HG02610 (cell line): ENCODE measurements at regions not wholly inside any gene's neighbourhood (a gene's known extent, or its start where the extent isn't known, plus 50 kb on each side); places are given as distances from the start of the nearest gene placed in this dataset.
"Not testable (repeated sequence)": the region's sequence is repeated elsewhere in the genome, so short reads cannot be mapped to it uniquely, and the experiment has no call there.

Source experiments
- ATAC-seq: cut with Tn5 transposase; IDR thresholded peaks from one replicate; pipeline ENCODE4 v1.9.1; 2021; ENCODE audit warnings: mild to moderate bottlenecking, moderate library complexity; ENCODE audit not compliant: unreplicated experiment

DNA sequence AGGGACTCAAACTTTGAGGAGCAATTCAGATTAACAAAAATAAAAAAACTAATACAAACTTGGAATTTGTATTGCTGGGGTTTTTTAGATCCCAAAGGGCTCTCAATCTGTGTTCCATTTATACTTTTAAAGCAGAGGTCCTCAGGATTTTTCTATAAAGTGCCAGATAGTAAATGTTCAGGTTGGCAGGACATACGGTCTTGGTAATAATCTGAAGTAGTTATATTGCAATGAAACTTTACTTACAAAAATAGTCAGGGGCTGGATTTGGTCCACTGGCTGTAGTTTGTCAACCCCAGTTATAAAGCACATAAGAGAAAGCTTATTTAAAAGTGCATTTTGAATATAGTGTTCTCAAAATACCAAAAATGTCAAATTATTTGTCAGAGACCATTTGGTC, 164.1 kb upstream of the CTSO start:
- no peak for ATAC-seq

DNA sequence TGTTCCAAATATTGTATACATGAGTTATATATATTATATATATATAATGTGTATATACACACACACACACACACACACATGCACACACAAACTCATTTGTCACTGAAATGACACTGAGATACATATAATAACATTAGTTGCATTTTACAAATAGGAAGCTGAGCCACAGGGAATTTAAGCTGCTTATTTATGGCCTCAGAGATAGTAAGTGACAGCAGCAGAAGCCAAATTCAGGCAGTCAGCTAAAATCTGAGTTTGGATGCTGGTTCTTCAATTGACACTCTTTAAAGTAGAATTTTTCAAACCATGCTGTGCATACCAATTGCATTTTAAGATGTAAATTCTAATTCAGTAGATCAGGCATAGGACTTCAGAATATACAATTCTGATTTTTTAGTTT, 163.3 kb upstream of the CTSO start:
- no peak for ATAC-seq

- no peak for ATAC-seq
These were observed 159.6 kb upstream of the CTSO start for GRCh38 chr4:156113138-156113765.

GRCh38 chr4:156111686-156112085, 158.0 kb upstream of the CTSO start:
- ATAC-seq, result no peak

GRCh38 chr4:156109943-156110900, 156.6 kb upstream of the CTSO start:
- ATAC-seq, result no peak

GRCh38 chr4:156109087-156109486, 155.4 kb upstream of the CTSO start:
- not testable (repeated sequence) for ATAC-seq

DNA sequence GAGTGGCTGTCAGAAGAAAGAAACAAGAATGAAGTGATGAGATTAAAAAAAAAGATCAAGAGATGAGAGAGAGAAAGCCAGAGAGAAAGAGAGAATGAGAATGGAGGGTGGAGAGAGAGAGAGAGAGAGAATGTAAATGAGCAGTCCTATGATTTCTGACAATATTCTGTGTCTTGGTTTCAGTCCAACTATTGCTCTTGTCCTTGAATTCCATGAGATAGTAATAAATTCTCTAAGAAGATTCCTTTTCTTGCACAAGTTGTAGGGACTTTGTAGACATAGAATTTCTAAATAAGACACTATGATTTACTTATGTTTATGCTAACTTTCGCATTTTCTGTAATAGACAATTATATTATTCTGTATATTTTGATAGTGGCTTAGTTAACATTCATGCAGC, 149.6 kb upstream of the CTSO start:
- ATAC-seq, result no peak

GRCh38 chr4:156102411-156102810, 148.7 kb upstream of the CTSO start:
- ATAC-seq, result no peak

GRCh38 chr4:156101571-156101970, 147.9 kb upstream of the CTSO start:
- no peak for ATAC-seq

GRCh38 chr4:156100651-156101050, 147.0 kb upstream of the CTSO start:
- no peak for ATAC-seq

DNA sequence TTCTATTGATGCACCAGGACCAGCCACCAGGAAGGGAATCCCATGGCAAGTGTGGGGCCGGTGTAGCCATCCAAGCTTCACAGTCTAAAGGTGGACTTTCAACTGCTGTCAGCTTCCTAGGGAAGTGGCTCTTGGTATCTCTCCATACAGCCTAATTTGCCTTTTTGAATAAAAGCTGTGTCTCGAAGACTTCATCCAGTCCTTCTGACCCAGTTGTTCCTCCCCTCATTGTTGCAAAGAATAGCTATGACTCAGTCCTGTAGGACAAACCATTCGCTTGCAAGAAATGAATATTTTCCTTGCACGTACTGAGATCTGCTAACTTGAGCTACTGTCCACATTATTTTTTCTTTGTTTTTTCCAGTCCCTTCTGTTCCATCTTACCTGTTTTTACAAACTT, 145.1 kb upstream of the CTSO start:
- ATAC-seq, result no peak

DNA sequence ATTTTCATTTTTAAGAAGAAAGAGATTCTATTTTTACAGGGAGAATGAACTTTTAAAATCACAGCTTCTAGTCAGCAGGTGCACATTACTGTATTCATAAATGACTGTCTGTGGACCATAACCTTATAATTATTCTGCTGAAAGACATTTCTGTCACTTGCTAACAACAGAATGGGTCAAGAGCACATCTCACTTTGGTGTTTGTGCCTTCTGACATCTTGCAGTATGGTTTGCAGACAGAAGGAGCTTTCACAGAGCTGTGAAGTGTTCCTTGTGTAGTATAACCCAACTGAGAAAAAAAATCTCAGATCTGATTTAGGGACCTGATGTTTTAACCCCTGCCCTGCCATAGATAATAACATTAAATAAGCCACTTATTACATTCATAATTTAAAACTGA, 131.4 kb upstream of the CTSO start:
- no peak for ATAC-seq

- no peak for ATAC-seq
These were observed 130.7 kb upstream of the CTSO start for GRCh38 chr4:156084373-156084772.

DNA sequence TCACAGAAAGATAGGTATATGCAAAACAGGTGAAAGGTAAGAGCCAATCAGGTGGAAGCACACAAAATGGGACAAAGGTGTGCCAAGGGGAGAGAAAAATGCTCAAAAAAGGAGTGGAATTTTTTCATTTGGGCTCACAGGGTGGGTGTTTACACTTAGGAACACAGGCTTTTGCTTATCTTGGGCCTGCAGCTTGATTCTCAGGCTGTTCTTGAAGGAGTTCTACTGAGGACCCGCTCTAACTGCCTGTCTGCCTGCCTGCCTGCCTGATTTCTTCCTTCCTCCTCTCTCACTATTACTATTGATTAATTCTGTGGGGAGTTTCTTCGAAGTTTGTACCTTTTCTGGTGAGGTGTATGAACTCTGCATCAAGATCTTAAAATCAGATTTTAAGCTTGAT, 120.3 kb upstream of the CTSO start:
- ATAC-seq, result no peak

- no peak for ATAC-seq
These were observed 107.0 kb upstream of the CTSO start for GRCh38 chr4:156060661-156061060.

GRCh38 chr4:156053174-156053573, 99.5 kb upstream of the CTSO start:
- ATAC-seq, result no peak

GRCh38 chr4:156052116-156052515, 98.5 kb upstream of the CTSO start:
- ATAC-seq, result no peak

DNA sequence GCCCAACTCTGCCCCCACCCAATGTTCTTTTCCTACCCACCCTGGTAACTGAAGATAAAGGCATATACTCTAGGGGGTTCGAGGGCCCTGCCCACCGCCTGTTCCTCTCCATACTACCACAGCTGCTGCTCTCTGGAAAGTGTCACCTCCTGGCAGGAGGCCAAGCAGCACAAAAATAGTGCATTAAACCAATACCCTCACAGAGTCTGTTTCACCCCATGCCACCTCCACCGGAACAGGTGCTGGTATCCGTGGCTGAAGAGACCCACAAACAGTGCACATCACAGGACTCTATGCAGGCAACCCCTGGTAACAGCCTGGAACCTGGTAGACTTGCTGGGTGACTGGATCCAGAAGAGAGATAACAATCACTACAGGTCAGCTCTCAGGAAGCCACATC, 85.1 kb upstream of the CTSO start:
- no peak for ATAC-seq

GRCh38 chr4:156036496-156036895, 82.8 kb upstream of the CTSO start:
- ATAC-seq, result peak; percentile 95

GRCh38 chr4:156029691-156030090, 76.0 kb upstream of the CTSO start:
- no peak for ATAC-seq

DNA sequence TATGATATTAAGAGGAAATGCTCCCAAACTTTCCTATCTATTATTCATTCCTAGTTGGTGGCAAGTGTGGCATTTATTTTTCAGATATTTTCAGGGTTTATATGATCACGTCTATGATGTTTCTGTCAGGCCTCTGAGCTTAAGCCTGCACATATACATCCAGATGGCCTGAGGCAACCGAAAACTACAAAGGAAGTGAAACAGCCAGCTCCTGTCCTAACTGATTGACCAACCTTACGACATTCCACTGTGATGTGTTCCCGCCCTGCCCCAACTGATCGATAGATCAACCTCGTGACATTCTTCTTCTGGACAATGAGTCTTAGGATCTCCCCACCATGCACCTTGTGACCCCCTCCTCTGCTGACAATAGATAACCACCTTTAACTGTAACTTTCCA, 67.6 kb upstream of the CTSO start:
- no peak for ATAC-seq

GRCh38 chr4:156019246-156019645, 65.6 kb upstream of the CTSO start:
- ATAC-seq, result no peak
